GM23338 (cell line): ENCODE measurements at regions not wholly inside any gene's neighbourhood (a gene's known extent, or its start where the extent isn't known, plus 50 kb on each side); places are given as distances from the start of the nearest gene placed in this dataset.

ENCODE experiments used
- ATAC-seq: fragments of 200-7000 bp; cut with Tn5 transposase; 3 replicates; pipeline ENCODE4 v1.9.1; 2020
- DNase-seq: peaks from one replicate; pipeline ENCODE4 v3.0.0-alpha.2; 2015; ENCODE audit warnings: low spot score
- H2AFZ ChIP-seq: fragments of 200-600 bp; sonication (generic); 2 replicates; pipeline ENCODE4 v1.8.0; 2016; ENCODE audit warnings: antibody characterized with exemption, mild to moderate bottlenecking, moderate library complexity
- H3F3A ChIP-seq: fragments of 200-600 bp; sonication (generic); replicated peaks from 2 replicates; pipeline ENCODE4 v1.8.0; 2017; ENCODE audit warnings: antibody characterized with exemption, mixed run types, low read depth
- H3K27ac ChIP-seq: fragments of 200-600 bp; sonication (generic); 2 replicates; pipeline ENCODE4 v1.6.1; 2016; ENCODE audit warnings: low read depth
- H3K27me3 ChIP-seq: fragments of 200-600 bp; sonication (generic); 2 replicates; pipeline ENCODE4 v1.8.0; 2016; ENCODE audit warnings: mild to moderate bottlenecking, mixed run types, moderate library complexity; ENCODE audit not compliant: insufficient read depth
- H3K36me3 ChIP-seq: fragments of 200-600 bp; sonication (generic); 2 replicates; pipeline ENCODE4 v1.8.0; 2016; ENCODE audit warnings: mild to moderate bottlenecking; ENCODE audit not compliant: insufficient read depth
- H3K4me1 ChIP-seq: fragments of 200-600 bp; sonication (generic); 2 replicates; pipeline ENCODE4 v1.8.0; 2016; ENCODE audit warnings: mild to moderate bottlenecking, moderate library complexity; ENCODE audit not compliant: insufficient read depth
- H3K4me2 ChIP-seq: fragments of 200-600 bp; sonication (generic); 2 replicates; pipeline ENCODE4 v1.7.1; 2017; ENCODE audit warnings: mixed run types
- H3K4me3 ChIP-seq: fragments of 200-600 bp; sonication (generic); 2 replicates; pipeline ENCODE4 v1.6.1; 2016; ENCODE audit warnings: mixed run types
- H3K79me2 ChIP-seq: fragments of 200-600 bp; sonication (generic); replicated peaks from 2 replicates; pipeline ENCODE4 v1.8.0; 2017; ENCODE audit warnings: mild to moderate bottlenecking; ENCODE audit not compliant: insufficient read depth
- H3K9me2 ChIP-seq: fragments of 200-600 bp; sonication (generic); 2 replicates; pipeline ENCODE4 v1.8.0; 2017; ENCODE audit not compliant: insufficient read depth
- H4K20me1 ChIP-seq: fragments of 200-600 bp; sonication (generic); replicated peaks from 2 replicates; pipeline ENCODE4 v1.8.0; 2017; ENCODE audit warnings: mild to moderate bottlenecking; ENCODE audit not compliant: insufficient read depth
- H3K27ac Mint-ChIP-seq: 2 replicates; pipeline ENCODE4 v1.8.0; 2020; ENCODE audit warnings: inconsistent platforms, mild to moderate bottlenecking, moderate library complexity, mixed read lengths
- H3K27me3 Mint-ChIP-seq: 3 replicates; pipeline ENCODE4 v1.8.0; 2022; ENCODE audit warnings: low read depth, mild to moderate bottlenecking, moderate library complexity, mixed read lengths, inconsistent platforms; ENCODE audit not compliant: insufficient read depth, poor library complexity
- H3K36me3 Mint-ChIP-seq: 3 replicates; pipeline ENCODE4 v1.8.0; 2021; ENCODE audit warnings: low read depth, mild to moderate bottlenecking, inconsistent platforms, moderate library complexity, mixed read lengths
- H3K4me1 Mint-ChIP-seq: 3 replicates; pipeline ENCODE4 v1.8.0; 2020; ENCODE audit warnings: mild to moderate bottlenecking, inconsistent platforms, mixed read lengths
- H3K4me3 Mint-ChIP-seq: 3 replicates; pipeline ENCODE4 v1.8.0; 2021; ENCODE audit warnings: moderate library complexity, mild to moderate bottlenecking, inconsistent platforms, mixed read lengths
- H3K9me3 Mint-ChIP-seq: 3 replicates; pipeline ENCODE4 v1.8.0; 2020; ENCODE audit warnings: moderate library complexity, mild to moderate bottlenecking, inconsistent platforms, mixed read lengths
- CREB1 ChIP-seq: fragments of 250-450 bp; sonication (Bioruptor Pico); IDR thresholded peaks from 2 replicates; pipeline ENCODE4 v1.5.0; 2020; ENCODE audit warnings: low read depth, mild to moderate bottlenecking, moderate library complexity
- EZH2 ChIP-seq: fragments of 200-600 bp; sonication (generic); IDR thresholded peaks from one replicate; pipeline ENCODE4 v1.8.0; 2017; ENCODE audit warnings: antibody characterized with exemption, mild to moderate bottlenecking, low read depth; ENCODE audit not compliant: unreplicated experiment
- EZH2phosphoT487 ChIP-seq: fragments of 200-600 bp; sonication (generic); IDR thresholded peaks from one replicate; pipeline ENCODE4 v1.8.1; 2018; ENCODE audit warnings: antibody characterized with exemption; ENCODE audit not compliant: unreplicated experiment
- JUNB ChIP-seq: IDR thresholded peaks from one replicate; pipeline ENCODE4 v1.6.1; 2016; ENCODE audit warnings: antibody characterized with exemption; ENCODE audit not compliant: unreplicated experiment
- NANOG ChIP-seq: IDR thresholded peaks from 2 replicates; pipeline ENCODE4 v1.6.1; 2016; ENCODE audit warnings: antibody characterized with exemption, borderline replicate concordance
- STAT1 ChIP-seq: IDR thresholded peaks from one replicate; pipeline ENCODE4 v1.6.1; 2016; ENCODE audit warnings: antibody characterized with exemption; ENCODE audit not compliant: unreplicated experiment
- ZNF331 ChIP-seq: fragments of 250-450 bp; sonication (Bioruptor Pico); IDR thresholded peaks from 2 replicates; pipeline ENCODE4 v1.5.0; 2020; ENCODE audit warnings: low read depth, mild to moderate bottlenecking, moderate library complexity
- TF ChIP-seq, protein P1 (sequence below): IDR thresholded peaks from 2 replicates; pipeline ENCODE4 v1.6.1; 2016; ENCODE audit warnings: antibody characterized with exemption
- TF ChIP-seq, protein P2 (sequence below), 2 experiments: fragments of 200-600 bp in 1 of 2; sonication (generic) in 1 of 2; conservative IDR thresholded peaks; 2 replicates each; pipeline versions ENCODE4 v1.5.1 to v1.6.1; 2016 to 2017; ENCODE audit warnings: antibody characterized with exemption in 2 of 2, low read depth in 2 of 2, mild to moderate bottlenecking in 2 of 2, moderate library complexity in 1 of 2

DNA sequence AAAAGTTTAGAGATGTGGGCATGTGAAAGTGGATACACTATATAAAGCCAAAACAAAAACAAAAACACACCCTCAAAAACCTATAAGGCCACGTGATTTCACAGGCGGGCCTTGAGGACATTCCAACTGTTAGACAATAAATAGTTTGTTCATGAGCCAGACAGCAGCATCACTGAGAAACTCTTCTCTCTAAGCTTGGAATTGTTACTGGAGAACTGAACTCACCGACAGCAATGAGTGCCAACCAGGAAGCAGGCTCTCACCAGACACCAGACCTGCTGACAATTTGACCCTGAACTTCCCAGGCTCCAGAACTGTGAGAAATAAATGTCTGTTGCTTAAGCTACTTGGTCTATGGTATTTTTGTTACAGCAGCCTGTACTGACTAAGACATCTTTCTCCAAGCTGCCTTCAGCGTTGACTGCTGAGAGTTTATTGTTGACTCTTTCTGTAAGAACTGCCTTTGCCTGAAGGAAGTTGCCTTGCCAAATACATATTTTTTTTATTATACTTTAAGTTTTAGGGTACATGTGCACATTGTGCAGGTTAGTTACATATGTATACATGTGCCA is 107.5 kb downstream of the EPDR1 start (continued):
- TF ChIP-seq, protein P1, sequence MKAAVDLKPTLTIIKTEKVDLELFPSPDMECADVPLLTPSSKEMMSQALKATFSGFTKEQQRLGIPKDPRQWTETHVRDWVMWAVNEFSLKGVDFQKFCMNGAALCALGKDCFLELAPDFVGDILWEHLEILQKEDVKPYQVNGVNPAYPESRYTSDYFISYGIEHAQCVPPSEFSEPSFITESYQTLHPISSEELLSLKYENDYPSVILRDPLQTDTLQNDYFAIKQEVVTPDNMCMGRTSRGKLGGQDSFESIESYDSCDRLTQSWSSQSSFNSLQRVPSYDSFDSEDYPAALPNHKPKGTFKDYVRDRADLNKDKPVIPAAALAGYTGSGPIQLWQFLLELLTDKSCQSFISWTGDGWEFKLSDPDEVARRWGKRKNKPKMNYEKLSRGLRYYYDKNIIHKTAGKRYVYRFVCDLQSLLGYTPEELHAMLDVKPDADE, result no peak
- TF ChIP-seq NANOG (no peak), STAT1 (no peak), JUNB (no peak), EZH2 (no peak), CREB1 (no peak)
- TF ChIP-seq, protein P2, sequence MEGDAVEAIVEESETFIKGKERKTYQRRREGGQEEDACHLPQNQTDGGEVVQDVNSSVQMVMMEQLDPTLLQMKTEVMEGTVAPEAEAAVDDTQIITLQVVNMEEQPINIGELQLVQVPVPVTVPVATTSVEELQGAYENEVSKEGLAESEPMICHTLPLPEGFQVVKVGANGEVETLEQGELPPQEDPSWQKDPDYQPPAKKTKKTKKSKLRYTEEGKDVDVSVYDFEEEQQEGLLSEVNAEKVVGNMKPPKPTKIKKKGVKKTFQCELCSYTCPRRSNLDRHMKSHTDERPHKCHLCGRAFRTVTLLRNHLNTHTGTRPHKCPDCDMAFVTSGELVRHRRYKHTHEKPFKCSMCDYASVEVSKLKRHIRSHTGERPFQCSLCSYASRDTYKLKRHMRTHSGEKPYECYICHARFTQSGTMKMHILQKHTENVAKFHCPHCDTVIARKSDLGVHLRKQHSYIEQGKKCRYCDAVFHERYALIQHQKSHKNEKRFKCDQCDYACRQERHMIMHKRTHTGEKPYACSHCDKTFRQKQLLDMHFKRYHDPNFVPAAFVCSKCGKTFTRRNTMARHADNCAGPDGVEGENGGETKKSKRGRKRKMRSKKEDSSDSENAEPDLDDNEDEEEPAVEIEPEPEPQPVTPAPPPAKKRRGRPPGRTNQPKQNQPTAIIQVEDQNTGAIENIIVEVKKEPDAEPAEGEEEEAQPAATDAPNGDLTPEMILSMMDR (conservative IDR thresholded peaks at IDR 0.05; ENCODE audit: low read depth in 2 of 2), result no peak

DNA sequence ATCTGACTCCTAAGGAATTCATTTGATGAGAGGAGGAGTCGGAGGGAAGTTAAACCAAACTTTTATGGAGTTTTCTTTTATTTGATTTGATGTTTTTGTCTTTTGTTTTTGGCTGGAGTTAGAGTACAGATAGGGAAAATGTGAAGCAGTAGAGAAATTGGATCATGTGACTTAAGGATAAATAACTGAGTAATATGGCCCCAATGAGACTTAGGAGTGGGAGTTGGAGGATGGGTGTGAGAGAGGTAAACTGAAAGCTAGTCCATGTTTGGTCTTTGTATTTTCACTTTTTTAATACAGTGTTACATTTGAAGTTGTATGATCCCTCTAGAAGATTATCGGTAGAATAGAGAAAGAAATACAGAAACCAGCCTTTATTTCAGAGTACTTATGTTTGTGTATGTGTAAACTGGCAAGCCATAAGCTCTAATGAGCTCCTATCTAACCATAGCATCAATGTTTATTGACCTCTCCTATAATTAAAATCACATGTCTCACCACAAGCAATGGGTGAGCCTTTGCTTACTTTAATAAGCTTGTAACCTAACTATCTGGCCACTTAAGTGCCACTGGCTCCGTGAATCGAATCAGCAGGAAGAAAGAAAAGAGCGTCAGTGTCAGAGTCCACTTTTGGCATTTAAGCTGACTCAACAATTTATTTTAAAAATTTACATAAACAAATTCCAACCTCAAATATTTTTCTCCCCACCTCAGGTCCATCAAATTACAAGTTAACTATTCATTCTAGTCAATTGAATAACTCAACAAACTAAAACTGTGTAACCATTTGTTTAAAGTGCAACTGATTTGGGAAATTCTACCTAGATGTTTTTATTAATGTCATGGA is 113.8 kb downstream of the EPDR1 start:
- Histone ChIP-seq H3K9me2 (0 out of 2 replicates have a peak, but pooled peaks cover 3% of the 10 kb centered on the region), H3K4me2 (no peak overlapping the region), H3F3A (no peaks in the 10 kb centered on the region), H3K27ac (no peak overlapping the region), H3K4me3 (no peak overlapping the region), H3K4me1 (peaks cover 7% of the 10 kb centered on the region), H4K20me1 (no peaks in the 10 kb centered on the region), H3K36me3 (no peaks in the 10 kb centered on the region), H3K79me2 (no peaks in the 10 kb centered on the region), H3K27me3 (no peaks in the 10 kb centered on the region), H2AFZ (no peak overlapping the region)
- no peak for ATAC-seq
- DNase-seq, result no peak
- H3K4me3 Mint-ChIP-seq, result no peak overlapping the region
- H3K36me3 Mint-ChIP-seq, result no peaks in the 10 kb centered on the region
- H3K9me3 Mint-ChIP-seq, result peaks cover 2% of the 10 kb centered on the region; the same call in 2 of the 3 replicates
- TF ChIP-seq, protein P1, result no peak
- H3K27ac Mint-ChIP-seq, result no peak overlapping the region
- H3K27me3 Mint-ChIP-seq, result no peaks in the 10 kb centered on the region
- peaks cover 7% of the 10 kb centered on the region; the same call in 2 of the 3 replicates for H3K4me1 Mint-ChIP-seq

DNA sequence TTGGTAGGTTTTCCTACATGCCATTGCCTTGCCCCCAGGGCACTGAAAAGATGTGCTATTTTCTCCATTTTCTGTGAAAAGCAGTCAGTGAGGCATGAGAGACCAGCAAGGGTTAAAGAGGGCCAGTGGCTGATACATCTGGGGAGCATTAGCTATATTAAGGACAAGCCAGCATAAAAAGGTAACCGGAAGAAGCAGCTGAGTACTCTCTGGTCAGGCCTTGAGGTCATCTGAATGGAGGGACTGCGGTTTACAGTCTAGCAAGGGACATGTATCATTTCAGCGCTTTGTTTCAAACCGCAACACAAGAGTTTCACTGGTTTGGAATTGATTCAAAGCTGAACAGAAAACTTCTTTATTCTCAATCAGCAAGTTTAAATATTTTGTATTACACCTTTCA is 120.4 kb downstream of the EPDR1 start:
- Mint-ChIP-seq H3K36me3 (no peaks in the 10 kb centered on the region), H3K27me3 (no peaks in the 10 kb centered on the region), H3K4me1 (no peaks in the 10 kb centered on the region), H3K9me3 (peaks cover 2% of the 10 kb centered on the region; the same call in 2 of the 3 replicates), H3K27ac (no peak overlapping the region), H3K4me3 (no peak overlapping the region)
- no peak overlapping the region for H3K4me2 ChIP-seq
- no peaks in the 10 kb centered on the region for H4K20me1 ChIP-seq
- no peaks in the 10 kb centered on the region for H3K27me3 ChIP-seq
- 0 out of 2 replicates have a peak, but pooled peaks cover 3% of the 10 kb centered on the region for H3K9me2 ChIP-seq
- no peak overlapping the region for H2AFZ ChIP-seq
- no peak overlapping the region for H3K4me3 ChIP-seq
- no peak for ATAC-seq
- H3K79me2 ChIP-seq, result no peaks in the 10 kb centered on the region
- H3K4me1 ChIP-seq, result no peaks in the 10 kb centered on the region
- no peaks in the 10 kb centered on the region for H3K36me3 ChIP-seq
- no peaks in the 10 kb centered on the region for H3F3A ChIP-seq
- no peak for DNase-seq
- no peak overlapping the region for H3K27ac ChIP-seq
- TF ChIP-seq, protein P2 (conservative IDR thresholded peaks at IDR 0.05; ENCODE audit: low read depth in 2 of 2), result no peak
- no peak for TF ChIP-seq EZH2
- TF ChIP-seq, protein P1, result no peak
- TF ChIP-seq EZH2phosphoT487, result no peak
- no peak for TF ChIP-seq ZNF331
